HepG2 (cell line): ENCODE measurements at regions not wholly inside any gene's neighbourhood (a gene's known extent, or its start where the extent isn't known, plus 50 kb on each side); places are given as distances from the start of the nearest gene placed in this dataset.

Experiments used
- ATAC-seq: fragments of 200-7000 bp; cut with Tn5 transposase; 3 replicates; pipeline ENCODE4 v1.9.1; 2020; ENCODE audit warnings: mild to moderate bottlenecking, moderate library complexity
- BruUV-seq: library from RNA; stranded (reverse); fragments of 400-500 nt; replicated peaks from 2 replicates; lab custom pipeline; 2021; lab: Mats Ljungman, UMichigan
- CTCF ChIA-PET: fragments of 300-600 bp; formaldehyde crosslinking; extraction: SDS; loops from one replicate; lab custom pipeline; 2021; ENCODE audit warnings: low total read pairs, inconsistent platforms, low intra/inter-chr PET ratio; lab: Yijun Ruan, JAX
- POLR2A ChIA-PET: fragments of 350-600 bp; sonication (Branson Sonifier 250); formaldehyde crosslinking; loops from one replicate; lab custom pipeline; 2020; ENCODE audit warnings: antibody characterized with exemption, inconsistent platforms; lab: Yijun Ruan, JAX
- DNase-seq: peaks from one replicate; pipeline ENCODE4 v3.0.0-alpha.2; 2015; ENCODE audit warnings: low spot score
- FAIRE-seq: peaks from 3 replicates; lab custom pipeline; 2011; peaks lifted over from hg19 to GRCh38; lab: Jason Lieb, UNC
- H2AFZ ChIP-seq: one replicate; pipeline ENCODE4 v1.6.1; 2011; ENCODE audit warnings: low read length, inconsistent platforms
- H3K27ac ChIP-seq: fragments of 300-600 bp; 3 replicates; pipeline ENCODE4 v1.8.0; 2011; ENCODE audit warnings: mixed run types, mild to moderate bottlenecking, mixed read lengths, low read length, inconsistent platforms; ENCODE audit not compliant: insufficient read depth; ENCODE audit errors: extremely low read length
- H3K27me3 ChIP-seq, 2 experiments: fragments of 200-600 bp in 1 of 2; 2 replicates in 1 of 2; 3 replicates in 1 of 2; pipeline versions ENCODE4 v1.6.0 to v1.8.0; 2011; ENCODE audit warnings: low read length in 2 of 2, mild to moderate bottlenecking in 2 of 2, moderate library complexity in 2 of 2, inconsistent platforms in 1 of 2; ENCODE audit not compliant: insufficient read depth in 2 of 2, control insufficient read depth in 1 of 2
- H3K36me3 ChIP-seq, 2 experiments: fragments of 200-600 bp in 1 of 2; replicated peaks in 1 of 2; 2 replicates in 1 of 2; 3 replicates in 1 of 2; pipeline versions ENCODE4 v1.5.1 to v1.8.0; 2011; ENCODE audit warnings: low read length in 2 of 2, inconsistent platforms in 1 of 2; ENCODE audit not compliant: insufficient read depth in 2 of 2, control insufficient read depth in 1 of 2
- H3K4me1 ChIP-seq: 2 replicates; pipeline ENCODE4 v1.5.1; 2012; ENCODE audit warnings: low read length, inconsistent platforms; ENCODE audit not compliant: insufficient read depth
- H3K4me2 ChIP-seq: 2 replicates; pipeline ENCODE4 v1.6.0; 2011; ENCODE audit warnings: low read depth, low read length, inconsistent platforms
- H3K4me3 ChIP-seq, 3 experiments: fragments of 200-600 bp in 1 of 3; sonication (generic), shearing (Covaris generic) in 1 of 3; replicated peaks in 1 of 3; 2 replicates each; pipeline ENCODE4 v1.5.1; 2011 to 2016; ENCODE audit warnings: low read length in 3 of 3, inconsistent platforms in 2 of 3, low read depth in 2 of 3, mild to moderate bottlenecking in 2 of 3, control low read depth in 1 of 3, mixed read lengths in 1 of 3; ENCODE audit not compliant: insufficient read depth in 1 of 3
- H3K79me2 ChIP-seq: one replicate; pipeline ENCODE4 v1.6.1; 2011; ENCODE audit warnings: low read length, inconsistent platforms; ENCODE audit not compliant: insufficient read depth
- H3K9ac ChIP-seq: 2 replicates; pipeline ENCODE4 v1.6.0; 2011; ENCODE audit warnings: mild to moderate bottlenecking, low read depth, low read length, inconsistent platforms; ENCODE audit not compliant: insufficient read depth
- H3K9me3 ChIP-seq: 2 replicates; pipeline ENCODE4 v1.5.1; 2012; ENCODE audit warnings: mild to moderate bottlenecking, low read length
- H4K20me1 ChIP-seq: 2 replicates; pipeline ENCODE4 v1.6.0; 2011; ENCODE audit warnings: inconsistent platforms, mild to moderate bottlenecking, low read length, moderate library complexity; ENCODE audit not compliant: insufficient read depth
- CREB1 ChIP-seq, 2 experiments: fragments of 450-650 bp in 1 of 2; IDR thresholded peaks; 2 replicates each; pipeline ENCODE4 v1.6.1; 2016 to 2017; ENCODE audit warnings: control low read depth in 1 of 2, mild to moderate bottlenecking in 1 of 2, missing compliant biosample characterization in 1 of 2, missing genetic modification characterization in 1 of 2
- EHMT2 ChIP-seq: fragments of 200-600 bp; sonication (generic); IDR thresholded peaks from 2 replicates; pipeline ENCODE4 v1.7.0; 2017; ENCODE audit warnings: antibody characterized with exemption, low read depth, low read length, borderline replicate concordance
- HNRNPLL ChIP-seq: fragments of 200-400 bp; formaldehyde crosslinking; IDR thresholded peaks from 2 replicates; pipeline ENCODE4 v1.6.1; 2017; ENCODE audit warnings: mild to moderate bottlenecking, low read depth, low read length; ENCODE audit not compliant: poor library complexity, severe bottlenecking
- KLF9 ChIP-seq: IDR thresholded peaks from 2 replicates; pipeline ENCODE4 v1.6.1; 2016; ENCODE audit warnings: low read depth
- MED13 ChIP-seq: sonication (generic); formaldehyde crosslinking; IDR thresholded peaks from 2 replicates; pipeline ENCODE4 v1.5.0; 2020; ENCODE audit warnings: missing genetic modification reagents
- PRPF4 ChIP-seq: fragments of 200-400 bp; formaldehyde crosslinking; IDR thresholded peaks from 2 replicates; pipeline ENCODE4 v1.6.1; 2016; ENCODE audit warnings: low read length, low read depth; ENCODE audit not compliant: poor library complexity, severe bottlenecking
- SIN3B ChIP-seq: fragments of 150-350 bp; IDR thresholded peaks from 2 replicates; pipeline ENCODE4 v1.6.1; 2014; ENCODE audit warnings: low read length
- STAT5B ChIP-seq: sonication (generic); formaldehyde crosslinking; IDR thresholded peaks from 2 replicates; pipeline ENCODE4 v1.4.0; 2020; ENCODE audit warnings: missing genetic modification reagents
- ZBTB43 ChIP-seq: sonication (generic); formaldehyde crosslinking; conservative IDR thresholded peaks from 2 replicates; pipeline ENCODE4 v1.4.0; 2020; ENCODE audit warnings: missing genetic modification reagents
- ZNF766 ChIP-seq: sonication (generic); formaldehyde crosslinking; IDR thresholded peaks from 2 replicates; pipeline ENCODE4 v1.5.0; 2020; ENCODE audit warnings: missing genetic modification reagents, borderline replicate concordance
- WGBS: methylation state at CpG from one replicate; pipeline ENCODE4 v1.1.6; 2017; ENCODE audit warnings: low lambda C conversion rate; 5-methylcytosine and 5-hydroxymethylcytosine counted together
- in situ Hi-C: cut with HindIII; loops from 2 replicates; pipeline ENCODE4 v1.10.0; 2017; ENCODE audit warnings: low pct_unique_long_range_greater_than_20kb; ENCODE audit not compliant: extremely low pct_ligation_motif_present
- intact Hi-C: fragments of 100-400 bp; cut with micrococcal nuclease; formaldehyde crosslinking; loops from one replicate; pipeline ENCODE4 v1.10.0; 2022; ENCODE audit not compliant: unreplicated experiment
- TF ChIP-seq, protein P1 (sequence below): sonication (generic); formaldehyde crosslinking; IDR thresholded peaks from 2 replicates; pipeline ENCODE4 v1.8.1; 2023; ENCODE audit warnings: mild to moderate bottlenecking, missing genetic modification reagents
- TF ChIP-seq, protein P2 (sequence below): sonication (generic); formaldehyde crosslinking; IDR thresholded peaks from 2 replicates; pipeline ENCODE4 v1.4.0; 2020; ENCODE audit warnings: mild to moderate bottlenecking, missing genetic modification reagents

- no peaks in the 10 kb centered on the region for H3K36me3 ChIP-seq
- no peak for DNase-seq
- TF ChIP-seq STAT5B (no peak), EHMT2 (no peak), MED13 (CRISPR knock-in tag) (no peak), KLF9 (CRISPR knock-in tag) (no peak), CREB1 (IDR thresholded peaks at IDR 0.05) (no peak), CREB1 (CRISPR knock-in tag; IDR thresholded peaks at IDR 0.05) (no peak), ZNF766 (no peak), PRPF4 (no peak), ZBTB43 (no peak), SIN3B (no peak), HNRNPLL (no peak)
- TF ChIP-seq, protein P1, sequence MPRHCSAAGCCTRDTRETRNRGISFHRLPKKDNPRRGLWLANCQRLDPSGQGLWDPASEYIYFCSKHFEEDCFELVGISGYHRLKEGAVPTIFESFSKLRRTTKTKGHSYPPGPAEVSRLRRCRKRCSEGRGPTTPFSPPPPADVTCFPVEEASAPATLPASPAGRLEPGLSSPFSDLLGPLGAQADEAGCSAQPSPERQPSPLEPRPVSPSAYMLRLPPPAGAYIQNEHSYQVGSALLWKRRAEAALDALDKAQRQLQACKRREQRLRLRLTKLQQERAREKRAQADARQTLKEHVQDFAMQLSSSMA = no peak
- TF ChIP-seq, protein P2, sequence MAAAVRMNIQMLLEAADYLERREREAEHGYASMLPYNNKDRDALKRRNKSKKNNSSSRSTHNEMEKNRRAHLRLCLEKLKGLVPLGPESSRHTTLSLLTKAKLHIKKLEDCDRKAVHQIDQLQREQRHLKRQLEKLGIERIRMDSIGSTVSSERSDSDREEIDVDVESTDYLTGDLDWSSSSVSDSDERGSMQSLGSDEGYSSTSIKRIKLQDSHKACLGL (CRISPR knock-in tag) = no peak
- H3K4me3 ChIP-seq = no peak overlapping the region
- H4K20me1 ChIP-seq = no peaks in the 10 kb centered on the region
- no peaks in the 10 kb centered on the region for H3K4me1 ChIP-seq
- FAIRE-seq = no peak
- no peak for ATAC-seq
- no peaks in the 10 kb centered on the region; a peak in 1 of 5 replicates for H3K27me3 ChIP-seq
- BruUV-seq = no TSS peak
- ChIA-PET POLR2A (no interaction called here), CTCF (no interaction called here)
- 40% methylated on average over 3 of the region's 3 CpGs for WGBS
- H3K4me2 ChIP-seq = no peak overlapping the region
- H3K27ac ChIP-seq = no peak overlapping the region
- no peaks in the 10 kb centered on the region for H3K79me2 ChIP-seq
- H3K9ac ChIP-seq = no peak overlapping the region
- H2AFZ ChIP-seq = no peak overlapping the region
- in situ Hi-C loops (no loop called here), intact Hi-C loops (no loop called here)
- no peaks in the 10 kb centered on the region for H3K9me3 ChIP-seq
These were observed 332.4 kb upstream of the KYNU start for GRCh38 chr2:142545036-142545435.
